ENCODE measurements at regions not wholly inside any gene's neighbourhood (a gene's known extent, or its start where the extent isn't known, plus 50 kb on each side); places are given as distances from the start of the nearest gene placed in this dataset.

- TF ChIP-seq GABPA (IDR thresholded peaks at IDR 0.05 in 1 of 2, conservative IDR thresholded peaks at IDR 0.05 in 1 of 2) (no peak), FOXA1 (IDR thresholded peaks at IDR 0.05) (no peak), RAD21 (IDR thresholded peaks at IDR 0.05) (no peak), MAX (IDR thresholded peaks at IDR 0.05) (no peak), RXRA (IDR thresholded peaks at IDR 0.05) (no peak), ZBTB33 (IDR thresholded peaks at IDR 0.05) (no peak), FOXA2 (IDR thresholded peaks at IDR 0.05) (no peak), SP1 (IDR thresholded peaks at IDR 0.05) (no peak), YY1 (IDR thresholded peaks at IDR 0.05) (no peak), NR2F2 (IDR thresholded peaks at IDR 0.05) (no peak), REST (IDR thresholded peaks at IDR 0.05) (no peak), ATF3 (IDR thresholded peaks at IDR 0.05) (no peak), TAF1 (conservative IDR thresholded peaks at IDR 0.05) (no peak), JUND (IDR thresholded peaks at IDR 0.05) (no peak)
- TF ChIP-seq, protein P1, sequence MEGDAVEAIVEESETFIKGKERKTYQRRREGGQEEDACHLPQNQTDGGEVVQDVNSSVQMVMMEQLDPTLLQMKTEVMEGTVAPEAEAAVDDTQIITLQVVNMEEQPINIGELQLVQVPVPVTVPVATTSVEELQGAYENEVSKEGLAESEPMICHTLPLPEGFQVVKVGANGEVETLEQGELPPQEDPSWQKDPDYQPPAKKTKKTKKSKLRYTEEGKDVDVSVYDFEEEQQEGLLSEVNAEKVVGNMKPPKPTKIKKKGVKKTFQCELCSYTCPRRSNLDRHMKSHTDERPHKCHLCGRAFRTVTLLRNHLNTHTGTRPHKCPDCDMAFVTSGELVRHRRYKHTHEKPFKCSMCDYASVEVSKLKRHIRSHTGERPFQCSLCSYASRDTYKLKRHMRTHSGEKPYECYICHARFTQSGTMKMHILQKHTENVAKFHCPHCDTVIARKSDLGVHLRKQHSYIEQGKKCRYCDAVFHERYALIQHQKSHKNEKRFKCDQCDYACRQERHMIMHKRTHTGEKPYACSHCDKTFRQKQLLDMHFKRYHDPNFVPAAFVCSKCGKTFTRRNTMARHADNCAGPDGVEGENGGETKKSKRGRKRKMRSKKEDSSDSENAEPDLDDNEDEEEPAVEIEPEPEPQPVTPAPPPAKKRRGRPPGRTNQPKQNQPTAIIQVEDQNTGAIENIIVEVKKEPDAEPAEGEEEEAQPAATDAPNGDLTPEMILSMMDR (IDR thresholded peaks at IDR 0.05; ENCODE audit: low read depth, low read length, missing input control): no peak
- Histone ChIP-seq H3K9me3 (ENCODE audit: control insufficient read depth in 4 of 4, low read length in 3 of 4) (no peaks in the 10 kb centered on the region), H3K4me1 (ENCODE audit: control insufficient read depth in 4 of 4, insufficient read depth in 4 of 4, low read length in 3 of 4) (peaks cover 0 to 7% (median 4%) of the 10 kb centered on the region in 4 donors), H3K36me3 (ENCODE audit: control insufficient read depth in 4 of 4, insufficient read depth in 3 of 4, low read depth in 1 of 4, low read length in 3 of 4) (no peaks in the 10 kb centered on the region), H3K4me3 (ENCODE audit: low read depth in 1 of 3, low read length in 3 of 3) (no peak overlapping the region), H3K27me3 (ENCODE audit: control insufficient read depth in 4 of 4, insufficient read depth in 4 of 4, low read length in 3 of 4) (no peaks in the 10 kb centered on the region), H3K9ac (ENCODE audit: low read depth in 1 of 2, low read length in 2 of 2) (no peak overlapping the region), H3K27ac (ENCODE audit: low read depth in 1 of 2, low read length in 2 of 2) (no peak overlapping the region)
- WGBS: 93% methylated on average over 9 of the region's 9 CpGs
- no peak for DNase-seq (ENCODE audit: low spot score)
Observed at GRCh38 chr2:42918671-42919318, 126.4 kb upstream of the HAAO start.

DNA sequence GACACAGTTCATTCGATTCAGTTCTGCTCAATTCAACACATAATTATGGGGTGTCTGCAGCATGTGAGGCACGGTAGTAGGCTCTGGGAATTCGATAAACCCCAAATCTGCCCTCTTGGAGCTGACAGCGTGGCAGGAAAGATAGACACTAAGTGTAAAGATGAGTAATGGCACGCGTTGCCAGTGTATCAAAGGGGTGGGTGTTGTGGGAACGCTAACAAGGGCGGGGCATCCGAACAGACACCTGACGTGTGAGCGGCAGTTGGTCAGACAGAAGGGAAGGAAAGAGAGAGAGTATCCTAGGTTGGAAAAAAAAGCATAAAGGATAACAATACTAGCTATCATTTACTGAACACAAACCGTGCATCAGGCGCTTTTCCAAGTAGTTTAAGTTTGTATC lies 125.7 kb upstream of the HAAO start:
- no peak overlapping the region for H3K4me3 ChIP-seq (ENCODE audit: low read depth in 1 of 3, low read length in 3 of 3)
- WGBS: 90% methylated on average over 13 of the region's 13 CpGs
- no peak overlapping the region for H3K9ac ChIP-seq (ENCODE audit: low read depth in 1 of 2, low read length in 2 of 2)
- no peaks in the 10 kb centered on the region for H3K27me3 ChIP-seq (ENCODE audit: control insufficient read depth in 4 of 4, insufficient read depth in 4 of 4, low read length in 3 of 4)
- H3K4me1 ChIP-seq (ENCODE audit: control insufficient read depth in 4 of 4, insufficient read depth in 4 of 4, low read length in 3 of 4): peaks cover 0 to 7% (median 3%) of the 10 kb centered on the region in 4 donors
- H3K9me3 ChIP-seq (ENCODE audit: control insufficient read depth in 4 of 4, low read length in 3 of 4): no peaks in the 10 kb centered on the region
- H3K36me3 ChIP-seq (ENCODE audit: control insufficient read depth in 4 of 4, insufficient read depth in 3 of 4, low read depth in 1 of 4, low read length in 3 of 4): no peaks in the 10 kb centered on the region
- DNase-seq (ENCODE audit: low spot score): no peak
- peak overlapping the region in 1 of 2 donors; percentile 57 for H3K27ac ChIP-seq (ENCODE audit: low read depth in 1 of 2, low read length in 2 of 2)
- TF ChIP-seq ATF3 (IDR thresholded peaks at IDR 0.05) (no peak), SP1 (IDR thresholded peaks at IDR 0.05) (no peak), FOXA2 (IDR thresholded peaks at IDR 0.05) (no peak), HNF4A (conservative IDR thresholded peaks at IDR 0.05) (no peak), YY1 (IDR thresholded peaks at IDR 0.05) (no peak), MAX (IDR thresholded peaks at IDR 0.05) (no peak), TAF1 (conservative IDR thresholded peaks at IDR 0.05) (no peak), EGR1 (IDR thresholded peaks at IDR 0.05; ENCODE audit: low read depth in 2 of 2) (no peak), JUND (IDR thresholded peaks at IDR 0.05) (no peak), HNF4G (IDR thresholded peaks at IDR 0.05) (no peak), RAD21 (IDR thresholded peaks at IDR 0.05) (no peak), NR2F2 (IDR thresholded peaks at IDR 0.05) (no peak)
- TF ChIP-seq, protein P1 (IDR thresholded peaks at IDR 0.05; ENCODE audit: low read depth, low read length, missing input control): no peak

Measured in liver (tissue), 8 donors.